Thoracic aorta (tissue), 2 donors: ENCODE measurements at regions not wholly inside any gene's neighbourhood (a gene's known extent, or its start where the extent isn't known, plus 50 kb on each side); places are given as distances from the start of the nearest gene placed in this dataset.
A peak's percentile ranks its signal among the peaks of the same experiment; 100 is the strongest.

Experiments
- ATAC-seq: fragments of 150-250 bp; one replicate; pipeline ENCODE4 v1.8.0; 2017; ENCODE audit warnings: low read depth; ENCODE audit not compliant: insufficient number of reproducible peaks, low FRiP score
- DNase-seq: peaks from one replicate; pipeline ENCODE4 v3.0.0-alpha.2; 2020; ENCODE audit warnings: low spot score
- H3K27ac ChIP-seq, 2 donors: fragments of 200-600 bp; sonication (generic); 1 replicate in 1 of 2; 2 replicates in 1 of 2; pipeline ENCODE4 v1.5.1; 2016; ENCODE audit warnings: mild to moderate bottlenecking in 2 of 2, moderate library complexity in 2 of 2
- H3K27me3 ChIP-seq: fragments of 200-600 bp; sonication (generic); replicated peaks from 2 replicates; pipeline ENCODE4 v1.6.0; 2016; ENCODE audit warnings: mild to moderate bottlenecking; ENCODE audit not compliant: insufficient read depth
- H3K36me3 ChIP-seq: fragments of 200-600 bp; sonication (generic); one replicate; pipeline ENCODE4 v1.5.1; 2016
- H3K4me1 ChIP-seq, 2 donors: fragments of 200-600 bp; sonication (generic); 1 replicate in 1 of 2; 2 replicates in 1 of 2; pipeline versions ENCODE4 v1.5.1 to v1.6.0; 2016; ENCODE audit warnings: low read depth in 2 of 2, mild to moderate bottlenecking in 1 of 2; ENCODE audit not compliant: control insufficient read depth in 1 of 2
- H3K4me3 ChIP-seq: fragments of 200-600 bp; sonication (generic); 2 replicates; pipeline ENCODE4 v1.5.1; 2016; ENCODE audit warnings: mild to moderate bottlenecking
- H3K9me3 ChIP-seq: fragments of 200-600 bp; sonication (generic); 2 replicates; pipeline ENCODE4 v1.5.1; 2016
- TF ChIP-seq, protein P1 (sequence below): fragments of 200-600 bp; sonication (generic); IDR thresholded peaks from one replicate; pipeline ENCODE4 v1.5.1; 2019; ENCODE audit warnings: antibody characterized with exemption

DNA sequence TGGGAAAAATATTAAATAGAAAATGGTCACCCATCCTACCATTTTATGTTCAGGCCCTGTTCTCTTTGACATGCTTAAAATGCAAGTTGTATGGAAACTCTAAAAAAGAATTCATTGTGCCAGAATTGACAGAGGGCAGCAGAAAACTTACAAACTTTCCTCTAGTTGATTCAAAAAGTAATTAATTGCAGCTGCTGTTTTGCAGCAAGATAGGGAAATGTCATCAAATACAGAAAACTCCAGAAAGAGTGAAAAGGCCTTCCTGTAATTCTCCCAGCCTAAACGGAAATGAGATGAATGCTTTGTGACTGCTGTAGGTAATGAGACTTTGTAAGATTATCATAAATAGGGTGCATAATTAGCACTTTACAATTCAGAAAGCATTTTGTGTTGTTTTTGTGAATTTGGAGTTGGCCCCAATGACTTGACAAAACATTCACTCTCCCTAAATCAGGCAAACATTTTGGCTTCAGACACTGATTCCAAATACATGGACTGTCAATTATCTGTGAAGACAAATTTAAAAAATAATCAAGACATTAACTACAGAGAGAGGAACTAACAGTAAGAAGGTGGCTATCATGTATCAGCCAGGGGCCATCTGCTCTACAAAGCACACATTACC lies 861.8 kb downstream of the SQOR start:
- Histone ChIP-seq H3K4me3 (no peak overlapping the region), H3K36me3 (no peaks in the 10 kb centered on the region), H3K27me3 (no peaks in the 10 kb centered on the region), H3K27ac (no peak overlapping the region), H3K4me1 (no peaks in the 10 kb centered on the region), H3K9me3 (no peaks in the 10 kb centered on the region)
- TF ChIP-seq, protein P1, sequence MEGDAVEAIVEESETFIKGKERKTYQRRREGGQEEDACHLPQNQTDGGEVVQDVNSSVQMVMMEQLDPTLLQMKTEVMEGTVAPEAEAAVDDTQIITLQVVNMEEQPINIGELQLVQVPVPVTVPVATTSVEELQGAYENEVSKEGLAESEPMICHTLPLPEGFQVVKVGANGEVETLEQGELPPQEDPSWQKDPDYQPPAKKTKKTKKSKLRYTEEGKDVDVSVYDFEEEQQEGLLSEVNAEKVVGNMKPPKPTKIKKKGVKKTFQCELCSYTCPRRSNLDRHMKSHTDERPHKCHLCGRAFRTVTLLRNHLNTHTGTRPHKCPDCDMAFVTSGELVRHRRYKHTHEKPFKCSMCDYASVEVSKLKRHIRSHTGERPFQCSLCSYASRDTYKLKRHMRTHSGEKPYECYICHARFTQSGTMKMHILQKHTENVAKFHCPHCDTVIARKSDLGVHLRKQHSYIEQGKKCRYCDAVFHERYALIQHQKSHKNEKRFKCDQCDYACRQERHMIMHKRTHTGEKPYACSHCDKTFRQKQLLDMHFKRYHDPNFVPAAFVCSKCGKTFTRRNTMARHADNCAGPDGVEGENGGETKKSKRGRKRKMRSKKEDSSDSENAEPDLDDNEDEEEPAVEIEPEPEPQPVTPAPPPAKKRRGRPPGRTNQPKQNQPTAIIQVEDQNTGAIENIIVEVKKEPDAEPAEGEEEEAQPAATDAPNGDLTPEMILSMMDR = no peak
- ATAC-seq (no peak), DNase-seq (no peak)

DNA sequence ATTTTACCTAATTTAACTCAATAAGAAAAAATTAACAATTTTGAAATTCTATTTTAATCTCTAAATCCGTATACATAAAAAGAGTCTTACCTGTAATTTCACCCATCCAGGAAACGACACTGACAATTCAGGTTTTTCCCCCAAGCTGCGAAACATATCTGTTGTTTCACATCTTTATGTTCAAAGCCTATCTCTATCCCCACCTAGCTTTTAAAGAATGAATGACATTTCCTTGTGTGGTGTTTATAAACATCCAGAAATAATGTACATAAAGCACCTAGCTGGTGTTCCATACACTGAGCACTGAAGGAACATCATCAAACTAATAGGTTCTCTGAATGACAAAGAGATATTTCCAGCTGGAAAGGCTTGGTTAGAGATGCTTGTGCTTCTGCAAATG lies 867.8 kb downstream of the SQOR start:
- TF ChIP-seq, protein P1 = peak; percentile 29
- no peaks in the 10 kb centered on the region for H3K27me3 ChIP-seq
- H3K27ac ChIP-seq = no peak overlapping the region
- no peaks in the 10 kb centered on the region for H3K36me3 ChIP-seq
- DNase-seq (no peak), ATAC-seq (no peak)
- no peak overlapping the region for H3K4me3 ChIP-seq
- H3K4me1 ChIP-seq = no peaks in the 10 kb centered on the region
- H3K9me3 ChIP-seq = no peaks in the 10 kb centered on the region

DNA sequence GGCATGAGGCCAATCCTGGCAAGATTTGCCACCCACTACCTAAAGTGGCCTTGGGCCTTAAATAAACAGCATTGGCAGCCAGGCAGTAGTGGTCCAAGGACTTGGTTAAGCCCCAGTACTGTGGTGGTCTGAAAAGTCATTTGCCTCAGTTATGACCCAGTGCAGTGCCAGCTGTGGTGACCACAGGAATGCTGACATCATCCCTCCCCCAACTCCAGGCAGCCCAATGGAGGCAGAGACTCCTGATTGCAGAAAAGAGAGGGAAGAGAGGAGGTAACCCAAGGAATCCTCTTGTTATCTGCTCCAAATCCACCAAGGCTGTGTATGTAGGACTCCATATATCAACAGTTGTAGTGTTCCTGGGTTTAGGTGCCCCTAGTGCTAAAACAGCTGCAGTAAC lies 883.6 kb downstream of the SQOR start:
- ATAC-seq = no peak
- TF ChIP-seq, protein P1 = no peak

DNA sequence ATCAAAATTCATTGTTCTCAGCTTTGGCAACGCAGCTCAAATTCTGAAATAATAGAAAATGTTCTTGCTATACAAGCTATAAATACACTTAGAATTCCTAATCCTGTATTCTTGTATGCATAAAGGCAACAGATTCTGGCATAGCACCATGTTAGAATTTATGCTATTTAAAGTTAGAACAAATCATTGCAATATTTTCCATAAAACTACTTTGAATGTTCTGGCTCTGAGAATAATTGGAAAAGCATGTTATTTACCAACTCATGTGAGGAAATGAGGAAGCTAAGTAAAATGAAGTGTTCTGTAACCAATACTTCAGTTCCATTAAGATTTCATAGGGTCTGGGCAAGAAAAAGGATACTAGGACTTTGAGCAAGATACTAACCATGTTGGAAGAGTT lies 888.9 kb downstream of the SQOR start:
- H3K4me3 ChIP-seq = no peak overlapping the region
- no peaks in the 10 kb centered on the region for H3K4me1 ChIP-seq
- DNase-seq (no peak), ATAC-seq (no peak)
- no peak overlapping the region for H3K27ac ChIP-seq
- TF ChIP-seq, protein P1 = no peak
- no peaks in the 10 kb centered on the region for H3K9me3 ChIP-seq
- H3K27me3 ChIP-seq = no peaks in the 10 kb centered on the region
- H3K36me3 ChIP-seq = no peaks in the 10 kb centered on the region

More for the DNA sequence above, 883.6 kb downstream of the SQOR start:
- DNase-seq = no peak
- no peaks in the 10 kb centered on the region for H3K27me3 ChIP-seq
- H3K4me3 ChIP-seq = no peak overlapping the region
- H3K4me1 ChIP-seq = no peaks in the 10 kb centered on the region
- no peaks in the 10 kb centered on the region for H3K36me3 ChIP-seq
- H3K9me3 ChIP-seq = no peaks in the 10 kb centered on the region
- no peak overlapping the region for H3K27ac ChIP-seq

DNA sequence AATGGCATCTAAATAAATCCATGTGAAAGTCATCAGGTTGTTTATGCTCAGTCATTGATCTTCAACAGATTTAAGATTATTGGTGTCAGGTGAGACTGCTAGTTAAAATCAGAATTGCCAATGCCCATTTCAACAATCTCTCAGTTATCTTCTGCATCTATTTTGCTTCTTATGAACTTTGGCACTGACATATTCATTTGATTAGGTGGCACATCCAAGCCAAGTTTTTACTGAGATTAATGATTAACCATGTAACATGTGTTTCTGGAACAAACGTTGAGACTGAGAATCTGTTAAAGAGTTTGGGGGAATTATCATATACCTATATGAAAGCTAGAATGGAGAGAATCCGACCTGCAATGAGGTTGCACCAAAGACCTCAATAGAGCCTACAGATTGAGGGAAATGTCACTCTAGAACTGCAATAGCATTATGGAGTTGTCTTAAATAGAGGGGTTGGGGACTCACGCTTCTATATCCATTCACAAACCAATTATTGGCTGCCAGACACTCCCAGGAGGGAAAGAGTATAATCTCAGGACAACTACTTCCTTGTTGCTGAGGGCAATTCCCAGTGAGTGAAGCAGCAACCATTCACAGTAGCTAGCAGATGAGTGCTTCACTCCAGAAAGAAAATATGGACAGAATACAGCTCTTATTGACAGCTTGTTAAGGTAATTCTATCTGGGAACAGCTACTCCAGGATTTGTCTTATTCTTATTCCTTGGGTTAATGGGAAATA lies 891.3 kb downstream of the SQOR start:
- no peaks in the 10 kb centered on the region for H3K36me3 ChIP-seq
- H3K27ac ChIP-seq = no peak overlapping the region
- no peaks in the 10 kb centered on the region for H3K27me3 ChIP-seq
- H3K4me1 ChIP-seq = no peaks in the 10 kb centered on the region
- no peaks in the 10 kb centered on the region for H3K9me3 ChIP-seq
- ATAC-seq = no peak
- no peak for DNase-seq
- H3K4me3 ChIP-seq = no peak overlapping the region
- TF ChIP-seq, protein P1 = no peak
